ENCODE measurements at regions not wholly inside any gene's neighbourhood (a gene's known extent, or its start where the extent isn't known, plus 50 kb on each side); places are given as distances from the start of the nearest gene placed in this dataset.
"Not testable (repeated sequence)": the region's sequence is repeated elsewhere in the genome, so short reads cannot be mapped to it uniquely, and the experiment has no call there.

DNA sequence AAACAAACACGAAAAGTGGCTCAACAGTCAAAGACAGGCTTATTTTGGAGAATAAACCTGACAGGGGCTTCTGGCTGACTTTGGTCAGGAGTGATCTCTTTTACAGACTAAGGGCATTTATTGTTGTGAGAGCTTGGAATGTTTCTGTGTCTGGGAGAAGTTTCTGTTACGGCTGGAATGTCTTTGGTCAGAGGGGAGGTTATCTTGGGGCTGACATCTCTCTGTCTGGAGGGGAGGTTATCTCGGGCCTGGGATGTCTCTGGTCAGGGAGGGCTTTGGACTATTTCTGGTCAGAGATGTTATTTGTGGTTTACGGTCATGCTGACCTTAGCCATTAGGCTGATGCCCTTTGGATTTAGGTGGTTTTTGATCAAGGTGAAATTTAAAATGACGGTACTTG lies 345.5 kb upstream of the FSIP2 start:
- DNase-seq = no peak

DNA sequence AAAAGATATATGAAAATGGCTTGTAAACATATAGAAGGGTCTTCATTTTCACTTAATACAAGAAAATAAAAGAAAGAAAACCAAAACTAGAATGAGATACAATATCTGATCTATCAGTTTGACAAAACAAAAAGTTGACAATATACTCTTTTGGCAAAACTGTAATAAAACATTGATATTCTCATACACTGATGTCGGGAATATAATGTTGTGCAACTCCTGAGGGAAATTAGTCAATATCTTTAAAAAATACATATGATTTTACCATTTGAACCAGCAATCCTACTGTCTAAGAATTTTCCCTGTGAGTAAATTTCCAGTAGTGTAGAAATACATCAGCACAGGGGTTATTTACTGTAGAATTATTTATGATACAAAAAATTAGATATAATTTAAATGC lies 336.1 kb upstream of the FSIP2 start:
- no peak for DNase-seq

DNA sequence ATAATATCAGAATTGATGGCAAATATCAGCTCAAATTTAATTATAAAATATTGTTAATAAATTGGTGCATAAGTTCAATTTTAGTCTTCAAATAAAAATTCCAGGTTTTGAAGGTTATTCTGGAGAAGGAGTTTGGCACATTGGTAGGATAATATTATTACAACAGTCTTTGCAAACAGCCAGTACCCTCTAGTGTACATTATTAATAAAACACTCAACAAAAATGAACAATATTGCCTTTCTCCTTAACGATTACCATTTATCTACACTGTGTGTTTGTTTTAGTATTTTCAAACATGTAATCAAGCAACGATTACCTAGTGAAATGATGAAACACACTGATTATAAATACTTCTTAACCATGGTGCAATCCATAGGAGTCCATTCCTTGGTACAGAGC lies 334.0 kb upstream of the FSIP2 start:
- DNase-seq = no peak

DNA sequence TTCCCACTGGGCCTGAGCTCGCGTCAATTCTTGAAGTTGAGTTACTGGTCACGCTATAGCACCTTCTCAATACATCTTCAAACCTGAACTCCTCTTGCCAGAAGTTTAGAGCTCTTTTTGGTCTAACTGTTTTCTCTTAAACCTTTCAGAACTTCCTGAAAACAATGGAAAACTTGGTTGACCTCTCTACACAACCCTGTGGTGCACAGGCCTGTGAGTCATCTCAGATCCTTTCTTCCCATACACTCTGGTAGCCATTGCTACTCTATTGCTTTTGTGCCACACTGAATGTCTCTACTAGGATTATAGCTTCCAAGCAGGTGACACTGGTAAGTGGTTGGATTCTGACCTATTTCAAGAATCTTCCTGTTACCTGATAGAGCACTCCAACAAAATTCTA lies 321.5 kb upstream of the FSIP2 start:
- no peak for DNase-seq

DNA sequence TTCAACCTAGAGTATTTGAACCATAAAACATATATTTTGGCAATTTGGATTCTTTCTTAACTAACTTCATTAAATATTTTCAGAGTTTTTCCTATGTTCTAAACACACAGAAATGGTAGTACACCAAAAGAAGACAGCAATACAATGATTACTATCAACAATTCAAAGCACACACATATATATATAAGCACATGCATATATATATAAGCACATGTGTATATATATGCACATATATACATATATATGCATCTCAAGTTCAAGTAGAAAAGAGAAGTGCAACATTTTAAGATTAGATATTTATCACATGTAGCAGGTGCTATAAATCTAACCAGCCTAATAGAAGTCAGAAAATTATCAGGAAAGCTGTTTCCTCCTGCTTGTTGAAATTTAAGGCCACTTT lies 320.9 kb upstream of the FSIP2 start:
- DNase-seq = no peak

DNA sequence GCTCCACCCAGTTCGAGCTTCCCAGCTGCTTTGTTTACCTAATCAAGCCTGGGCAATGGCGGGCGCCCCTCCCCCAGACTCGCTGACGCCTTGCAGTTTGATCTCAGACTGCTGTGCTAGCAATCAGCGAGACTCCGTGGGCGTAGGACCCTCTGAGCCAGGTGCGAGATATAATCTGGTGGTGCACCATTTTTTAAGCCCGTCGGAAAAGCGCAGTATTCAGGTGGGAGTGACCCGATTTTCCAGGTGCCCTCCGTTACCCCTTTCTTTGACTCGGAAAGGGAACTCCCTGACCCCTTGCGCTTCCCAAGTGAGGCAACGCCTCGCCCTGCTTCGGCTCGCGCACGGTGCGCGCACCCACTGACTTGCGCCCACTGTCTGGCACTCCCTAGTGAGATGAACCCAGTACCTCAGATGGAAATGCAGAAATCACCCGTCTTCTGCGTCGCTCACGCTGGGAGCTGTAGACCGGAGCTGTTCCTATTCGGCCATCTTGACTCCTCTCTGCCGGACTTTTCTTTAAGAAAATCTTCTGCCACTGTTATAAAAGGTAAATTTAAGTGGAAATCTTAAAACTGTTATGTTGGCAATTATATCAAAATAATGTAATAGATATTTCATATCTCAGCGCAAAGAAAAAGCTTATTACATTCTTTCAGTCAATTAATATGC lies 313.5 kb upstream of the FSIP2 start:
- not testable (repeated sequence) for DNase-seq

DNA sequence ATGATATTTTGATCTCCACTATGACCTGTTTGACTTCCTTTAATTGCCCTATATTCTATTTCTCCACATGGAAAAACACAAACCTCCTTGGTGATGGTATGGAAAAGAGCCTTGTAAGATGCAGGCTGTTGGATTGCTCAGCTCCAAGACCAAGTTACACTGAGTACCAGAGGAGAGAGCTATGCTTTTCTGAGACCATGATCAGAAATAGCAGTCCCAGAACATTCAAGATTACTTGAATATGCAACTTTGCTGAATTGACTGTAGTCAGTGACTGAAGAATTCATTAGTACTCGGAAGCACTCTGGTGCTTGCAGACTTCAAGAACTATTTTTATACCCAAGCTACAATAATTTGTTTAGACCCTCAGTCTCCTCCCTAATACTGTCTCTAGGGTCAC lies 310.6 kb upstream of the FSIP2 start:
- no peak for DNase-seq

DNA sequence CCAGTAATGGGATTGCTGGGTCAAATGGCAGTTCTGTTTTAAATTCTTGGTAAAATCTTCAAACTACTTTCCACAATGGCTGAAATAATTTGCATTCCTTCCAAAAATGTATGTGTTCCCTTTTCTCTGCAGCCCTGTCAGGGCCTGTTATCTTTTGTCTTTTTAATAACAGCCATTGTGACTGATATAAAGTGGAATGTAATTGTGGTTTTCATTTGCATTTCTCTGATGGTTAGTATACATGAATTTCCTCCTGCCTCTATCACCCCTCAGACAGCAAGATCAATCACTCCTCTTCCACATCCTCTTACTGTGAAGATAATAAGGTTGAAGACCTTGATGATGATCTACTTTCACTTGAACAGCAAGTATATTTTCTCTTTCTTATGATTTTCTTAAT lies 304.8 kb upstream of the FSIP2 start:
- no peak for DNase-seq

DNA sequence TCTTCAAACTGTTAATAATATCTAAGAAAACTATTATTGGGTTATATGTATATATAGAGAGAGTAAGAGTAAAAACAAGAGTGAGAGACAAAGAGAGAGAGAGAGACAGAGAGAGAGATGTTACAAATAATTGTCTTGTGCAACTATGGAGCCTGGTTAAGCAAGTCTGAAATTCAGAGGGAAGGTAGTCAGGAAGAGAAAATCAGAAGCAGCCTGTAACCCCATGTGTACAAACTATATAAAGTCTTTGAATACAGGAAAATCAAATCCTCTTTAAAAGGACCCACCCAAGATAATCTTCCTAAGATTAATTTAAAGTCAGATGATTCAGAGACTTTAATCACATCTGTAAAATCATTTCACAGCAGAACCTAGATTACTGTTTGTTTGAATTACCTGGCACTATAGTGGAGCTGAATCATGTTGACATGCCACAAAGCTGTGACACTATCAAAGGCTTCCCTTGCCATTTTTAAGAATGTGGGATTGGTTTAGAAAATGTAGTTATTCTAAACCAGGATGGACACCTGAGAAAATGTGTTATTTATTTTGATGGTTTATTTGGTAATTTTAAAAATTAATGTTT lies 301.7 kb upstream of the FSIP2 start:
- no peak for DNase-seq

DNA sequence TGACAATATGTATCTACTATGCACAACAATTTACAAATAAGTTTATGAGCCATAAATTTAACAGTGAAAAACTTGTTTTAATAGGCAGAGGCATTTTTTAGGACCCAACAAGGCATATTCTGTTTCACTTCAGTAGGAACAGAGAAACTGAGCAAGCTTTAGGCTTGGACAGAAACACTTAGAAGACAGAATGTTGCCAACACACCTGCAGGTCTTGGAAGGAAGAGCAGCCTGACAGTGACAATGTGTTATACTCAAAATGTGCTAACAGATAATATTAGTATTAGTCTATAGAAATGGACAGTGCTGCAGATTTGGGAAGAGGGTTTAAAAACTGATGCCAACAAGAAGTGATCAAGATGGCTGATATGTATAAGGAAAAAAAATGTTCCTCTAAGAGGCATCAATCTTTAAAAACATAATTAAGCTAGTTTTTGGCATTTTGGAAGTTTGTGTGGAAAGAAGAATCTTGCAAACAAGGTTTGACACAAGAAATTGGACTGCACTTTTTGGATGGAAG lies 297.1 kb upstream of the FSIP2 start:
- DNase-seq = no peak

DNA sequence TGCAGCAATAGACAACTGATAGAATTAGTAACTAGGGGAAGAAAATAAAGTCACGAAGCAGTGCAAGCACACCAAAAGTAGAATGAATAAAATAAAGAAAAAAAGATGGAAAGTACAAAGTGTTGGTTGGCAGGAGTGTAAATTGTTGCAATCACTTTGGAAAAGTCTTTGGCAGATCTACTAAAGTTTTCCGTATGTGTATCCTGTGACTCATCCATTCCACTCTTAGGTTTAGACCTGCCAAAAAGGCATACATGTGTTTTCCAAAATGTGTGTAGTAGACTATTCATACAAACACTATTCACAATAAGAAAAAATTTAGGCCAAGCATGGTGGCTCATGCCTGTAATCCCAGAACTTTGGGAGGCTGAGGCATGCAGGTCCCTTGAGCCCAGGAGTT lies 282.1 kb upstream of the FSIP2 start:
- DNase-seq = no peak

DNA sequence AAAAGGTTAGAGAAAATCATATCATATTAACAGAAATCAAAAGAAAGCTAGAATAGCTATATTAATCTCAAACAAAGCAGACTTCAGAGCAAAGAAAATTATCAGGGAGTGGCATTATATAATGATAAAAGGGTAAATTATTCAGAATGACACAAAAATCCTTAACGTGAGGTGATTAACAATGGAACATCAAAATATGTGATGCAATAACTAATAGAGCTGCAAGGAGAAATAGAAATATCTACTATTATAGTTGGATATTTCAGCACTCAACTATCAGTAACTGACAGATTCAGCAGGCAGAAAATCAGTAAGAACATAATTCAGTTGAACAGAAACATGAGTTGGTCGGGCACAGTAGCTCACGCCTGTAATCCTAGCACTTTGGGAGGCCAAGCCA lies 275.1 kb upstream of the FSIP2 start:
- no peak for DNase-seq

DNA sequence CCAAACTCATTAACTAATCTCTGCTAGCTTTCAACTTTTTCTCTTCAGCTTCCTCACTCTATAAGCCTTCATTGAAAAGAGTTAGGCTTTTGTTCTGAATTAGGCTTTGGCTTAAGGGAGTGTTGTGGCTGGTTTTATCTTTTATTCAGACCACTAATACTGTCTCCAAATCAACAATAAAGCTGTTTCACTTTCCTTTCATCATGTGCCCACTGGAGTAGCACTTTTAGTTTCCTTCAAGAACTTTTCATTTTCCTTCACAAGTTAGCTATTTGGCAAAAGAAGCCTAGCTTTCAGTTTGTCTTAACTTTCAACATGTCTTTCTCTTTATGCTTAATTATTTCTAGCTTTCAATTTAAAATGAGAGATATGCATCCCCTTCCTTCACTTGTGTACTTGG lies 271.7 kb upstream of the FSIP2 start:
- no peak for DNase-seq

DNA sequence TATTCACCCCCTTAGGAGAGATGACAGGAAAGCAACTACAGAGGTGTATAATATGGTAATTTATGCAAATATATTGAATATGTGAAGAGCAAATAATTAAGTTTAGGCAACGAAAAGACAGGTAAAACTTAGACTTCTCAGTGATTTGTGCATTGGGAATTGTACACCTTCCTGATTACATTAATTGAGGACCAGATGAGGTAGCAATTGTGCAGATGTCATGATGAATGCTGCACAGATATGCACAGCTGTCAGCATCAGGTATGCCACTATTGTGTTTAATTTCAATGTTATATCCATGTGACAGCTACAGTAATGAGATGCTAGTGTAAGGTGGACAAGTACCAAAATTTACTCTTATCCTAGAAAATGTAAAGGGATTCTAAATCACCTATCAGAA lies 267.2 kb upstream of the FSIP2 start:
- no peak for DNase-seq

DNA sequence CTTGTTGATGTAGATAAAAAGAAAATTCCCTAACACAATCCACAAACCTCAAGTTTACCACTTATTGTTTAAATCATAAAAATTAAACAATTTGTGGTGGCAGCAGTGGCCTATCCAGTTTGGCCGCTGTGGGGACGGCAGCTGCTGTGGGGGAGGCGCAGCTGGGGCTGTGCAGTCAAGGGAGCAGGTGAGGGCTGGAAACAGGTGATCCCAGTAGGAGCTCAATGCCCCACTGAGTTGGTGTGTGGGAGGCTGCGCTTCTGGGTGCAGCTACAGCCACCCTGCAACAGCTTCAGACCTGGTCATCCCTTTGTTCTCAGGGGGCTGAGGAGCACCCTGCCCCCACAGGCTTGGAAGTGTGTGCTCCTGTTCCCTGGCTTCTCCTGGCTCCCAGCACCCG lies 266.0 kb upstream of the FSIP2 start:
- no peak for DNase-seq

DNA sequence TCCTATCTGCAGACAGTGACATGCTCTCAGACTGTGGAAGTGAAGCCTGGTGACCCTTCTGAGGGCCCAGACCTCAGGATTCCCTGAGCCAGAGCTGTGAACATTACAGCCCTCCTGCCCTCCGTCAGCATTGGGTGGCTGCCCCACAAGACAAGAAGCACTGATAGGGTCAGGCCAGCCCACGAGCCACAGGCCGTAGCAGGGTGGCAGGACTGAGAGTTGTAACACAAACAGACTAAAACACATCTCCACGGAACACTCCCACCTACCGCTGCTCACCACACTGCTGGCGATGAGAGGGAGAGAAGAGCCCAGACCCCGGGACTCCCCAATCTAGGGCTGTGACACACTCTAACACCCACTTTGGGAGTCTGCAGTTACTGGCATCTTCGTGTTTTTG lies 264.8 kb upstream of the FSIP2 start:
- DNase-seq = no peak

DNA sequence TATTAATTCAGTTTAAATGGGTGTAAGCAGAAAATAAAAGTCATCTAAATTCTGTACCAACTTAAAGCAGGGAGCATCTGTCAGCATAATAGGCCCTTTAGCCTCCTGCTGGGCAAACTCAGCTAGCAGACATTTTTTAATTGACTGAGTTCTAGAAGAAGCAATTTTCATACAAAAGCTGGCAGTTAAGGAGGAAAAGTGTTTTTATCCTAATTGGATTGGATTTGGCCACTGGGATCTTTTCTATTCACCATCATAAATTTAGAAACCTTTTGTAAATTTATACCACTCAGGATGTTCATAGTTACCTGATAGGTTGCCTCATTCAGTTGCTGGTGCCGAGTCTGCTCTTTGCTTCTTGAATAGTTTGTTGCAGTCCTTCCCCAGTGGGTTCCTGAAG lies 262.7 kb upstream of the FSIP2 start:
- no peak for DNase-seq

DNA sequence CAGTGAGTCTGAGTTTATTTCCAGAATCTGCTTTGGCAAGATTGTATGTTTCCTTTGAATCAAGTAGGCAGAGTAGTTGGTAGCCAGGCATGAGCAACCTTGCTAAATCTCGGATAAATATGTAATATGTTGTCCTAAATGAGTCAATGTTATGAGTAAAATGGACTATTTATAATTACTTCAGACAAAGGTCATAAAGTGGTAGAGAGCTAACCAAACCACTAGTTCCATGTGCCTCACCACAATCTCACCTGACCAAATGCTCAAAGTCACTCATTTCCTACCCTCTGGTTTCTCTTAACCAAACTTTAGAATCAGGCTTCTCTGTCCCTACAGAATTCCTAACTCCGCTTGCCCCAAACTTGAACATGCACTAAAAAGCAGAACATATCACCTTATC lies 261.2 kb upstream of the FSIP2 start:
- DNase-seq = no peak

DNA sequence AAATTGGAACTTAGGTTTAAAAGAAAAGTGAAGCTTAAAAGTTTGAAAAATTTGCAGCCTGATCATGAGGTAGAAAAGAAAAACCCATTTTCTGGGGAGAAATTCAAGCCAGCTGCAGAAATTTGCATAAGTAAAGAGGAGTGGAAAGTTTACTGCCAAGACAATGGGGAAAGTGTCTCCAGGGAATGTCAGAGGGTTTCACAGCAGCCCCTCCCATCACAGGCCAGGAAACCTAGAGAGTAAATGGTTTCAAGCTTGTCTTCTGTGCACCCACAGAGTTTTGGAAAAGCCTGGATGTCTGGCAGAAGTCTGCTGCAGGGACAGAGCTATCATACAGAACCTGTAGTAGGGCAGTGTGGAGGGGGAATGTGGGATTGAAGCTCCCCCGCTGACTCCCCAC lies 254.0 kb upstream of the FSIP2 start:
- no peak for DNase-seq

DNA sequence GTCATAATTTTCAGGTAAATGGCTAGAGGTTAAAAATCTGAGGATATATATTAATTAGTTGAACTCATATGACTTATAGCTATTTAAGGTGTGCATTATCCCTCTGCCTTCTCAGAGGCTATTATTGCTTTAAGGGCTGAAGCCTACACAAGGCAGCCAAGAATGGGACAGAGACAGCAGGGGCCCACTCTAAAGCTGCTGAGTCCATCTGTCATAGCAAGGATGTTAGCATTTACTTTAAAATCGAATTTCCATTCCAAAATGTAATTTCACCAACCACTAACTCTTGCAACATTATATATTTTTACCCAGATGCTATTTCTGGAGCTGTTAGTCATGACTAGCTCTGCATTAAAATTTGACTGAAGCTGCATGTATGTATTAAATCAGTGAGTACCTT lies 236.3 kb upstream of the FSIP2 start:
- no peak for DNase-seq

DNA sequence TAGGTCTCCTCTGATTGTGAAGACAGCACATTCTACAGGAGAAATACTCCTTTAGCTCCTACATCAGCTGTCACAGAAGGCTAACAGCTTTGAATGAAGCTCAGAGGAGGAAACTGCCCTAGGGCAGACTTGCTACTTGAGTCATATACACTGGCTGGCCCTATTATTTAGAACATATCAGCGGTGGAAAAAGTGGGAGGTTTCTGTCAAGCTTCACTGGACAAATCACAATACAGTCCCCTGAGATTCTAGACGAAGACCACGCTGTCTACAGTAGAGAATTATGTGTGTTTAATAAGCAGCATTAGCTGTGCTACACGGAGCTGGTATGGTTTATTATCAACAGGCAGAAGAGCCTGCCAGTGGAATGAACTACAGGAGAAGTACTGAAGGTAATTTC lies 230.9 kb upstream of the FSIP2 start:
- DNase-seq = no peak

DNA sequence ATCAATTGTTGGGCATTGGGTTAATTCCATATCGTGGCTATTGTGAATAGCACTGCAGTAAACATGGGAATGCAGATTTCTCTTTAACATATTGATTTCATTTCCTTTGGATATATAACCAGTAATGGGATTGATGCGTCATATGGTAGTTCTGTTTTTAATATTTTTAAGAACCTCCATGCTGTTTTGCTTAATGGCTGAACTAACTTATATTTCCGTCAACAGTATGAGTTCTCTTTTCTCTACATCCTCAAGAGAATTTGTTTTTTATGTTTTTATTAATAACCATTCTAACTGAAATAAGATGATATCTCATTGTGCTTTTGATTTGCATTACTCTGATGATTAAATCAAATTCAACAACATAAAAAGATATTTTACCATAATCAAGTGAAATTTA lies 228.5 kb upstream of the FSIP2 start:
- DNase-seq = no peak

DNA sequence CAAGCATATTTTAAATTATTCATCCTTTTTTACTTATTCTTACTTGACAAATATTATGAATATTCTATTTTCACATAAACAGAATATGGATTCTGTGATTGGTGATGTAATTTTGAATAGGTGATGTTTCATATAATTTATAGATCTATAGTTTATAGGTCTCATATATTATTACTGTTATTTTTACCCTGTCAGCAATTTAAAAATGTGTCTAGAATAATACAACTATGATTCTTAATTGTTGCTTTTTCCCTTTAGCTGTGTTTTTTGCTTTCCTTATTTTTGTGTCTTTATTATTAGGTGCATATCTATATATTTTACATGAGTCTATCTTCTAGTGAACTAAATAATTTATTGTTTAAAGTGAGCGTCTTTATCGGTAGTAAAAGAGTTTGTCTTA lies 226.7 kb upstream of the FSIP2 start:
- no peak for DNase-seq

DNA sequence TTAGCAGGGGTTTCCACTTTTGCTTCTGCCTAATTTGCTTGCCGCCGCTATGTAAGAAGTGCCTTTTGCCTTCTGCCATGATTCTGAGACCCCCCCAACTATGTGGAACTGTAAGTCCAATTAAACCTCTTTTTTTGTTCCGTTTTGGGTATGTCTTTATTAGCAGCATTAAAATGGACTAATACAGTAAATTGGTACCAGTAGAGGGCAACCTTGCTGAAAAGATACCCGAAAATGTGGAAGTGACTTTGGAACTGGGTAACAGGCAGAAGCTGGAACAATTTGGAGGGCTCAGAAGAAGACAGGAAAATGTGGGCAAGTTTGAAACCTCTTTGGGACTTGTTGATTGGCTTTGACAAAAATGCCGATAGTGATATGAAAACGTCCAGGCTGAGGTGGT lies 216.1 kb upstream of the FSIP2 start:
- peak; percentile 0 to 8 for DNase-seq

DNA sequence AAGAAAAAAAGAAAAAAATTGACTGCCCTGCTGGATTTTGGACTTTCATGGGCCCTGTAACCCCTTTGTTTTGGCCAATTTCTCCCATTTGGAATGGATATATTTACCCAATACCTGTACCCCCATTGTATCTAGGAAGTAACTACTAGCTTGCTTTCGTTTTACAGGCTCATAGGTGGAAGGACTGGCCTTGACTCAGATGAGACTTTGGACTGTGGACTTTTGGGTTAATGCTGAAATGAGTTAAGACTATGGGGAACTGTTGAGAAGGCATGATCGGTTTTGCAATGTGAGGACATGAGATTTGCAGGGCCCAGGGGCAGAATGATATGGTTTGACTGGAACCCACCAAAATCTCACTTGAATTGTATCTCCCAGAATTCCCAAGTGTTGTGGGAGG lies 214.4 kb upstream of the FSIP2 start:
- not testable (repeated sequence) for DNase-seq

Measured in AML-193 (cell line).